Caco-2 (cell line): ENCODE measurements at regions not wholly inside any gene's neighbourhood (a gene's known extent, or its start where the extent isn't known, plus 50 kb on each side); places are given as distances from the start of the nearest gene placed in this dataset.
A peak's percentile ranks its signal among the peaks of the same experiment; 100 is the strongest.

Experiments used
- BruUV-seq: library from RNA; stranded (reverse); fragments of 400-500 nt; replicated peaks from 2 replicates; lab custom pipeline; 2021; lab: Mats Ljungman, UMichigan
- CTCF ChIA-PET: fragments of 300-600 bp; sonication (Branson Sonifier 250); formaldehyde crosslinking; loops from one replicate; lab custom pipeline; 2022; ENCODE audit warnings: antibody characterized with exemption; lab: Charles Lee
- POLR2A ChIA-PET: fragments of 300-600 bp; sonication (Branson Sonifier 250); formaldehyde crosslinking; loops from one replicate; lab custom pipeline; 2022; ENCODE audit warnings: antibody characterized with exemption; lab: Charles Lee
- DNase-seq, 2 experiments: peaks; one replicate each; pipeline versions ENCODE4 v3.0.0 to v3.0.0-alpha.2; 2020 to 2022
- H3K27me3 ChIP-seq: replicated peaks from 2 replicates; pipeline ENCODE4 v1.6.0; 2011; ENCODE audit warnings: low read length; ENCODE audit not compliant: control insufficient read depth, insufficient read depth
- H3K36me3 ChIP-seq: 2 replicates; pipeline ENCODE4 v1.5.1; 2011; ENCODE audit warnings: low read length; ENCODE audit not compliant: control insufficient read depth, insufficient read depth
- H3K4me1 ChIP-seq: fragments of 250-450 bp; sonication (Bioruptor Pico); 2 replicates; pipeline ENCODE4 v1.5.1; 2020; ENCODE audit warnings: mild to moderate bottlenecking
- H3K4me3 ChIP-seq: 2 replicates; pipeline ENCODE4 v1.5.1; 2011; ENCODE audit warnings: low read depth, mild to moderate bottlenecking, control low read depth, low read length
- H3K9me3 ChIP-seq: fragments of 250-450 bp; sonication (Bioruptor Pico); 2 replicates; pipeline ENCODE4 v1.5.1; 2020; ENCODE audit warnings: mild to moderate bottlenecking, moderate library complexity
- H3K27ac Mint-ChIP-seq: one replicate; pipeline ENCODE4 v1.8.0; 2022; ENCODE audit warnings: mixed read lengths; ENCODE audit not compliant: unreplicated experiment
- H3K27me3 Mint-ChIP-seq: one replicate; pipeline ENCODE4 v1.8.0; 2022; ENCODE audit warnings: mixed read lengths; ENCODE audit not compliant: insufficient read depth, unreplicated experiment
- H3K36me3 Mint-ChIP-seq: one replicate; pipeline ENCODE4 v1.8.0; 2022; ENCODE audit warnings: mild to moderate bottlenecking, mixed read lengths; ENCODE audit not compliant: insufficient read depth, unreplicated experiment
- H3K4me1 Mint-ChIP-seq: one replicate; pipeline ENCODE4 v1.8.0; 2022; ENCODE audit warnings: low read depth, mixed read lengths; ENCODE audit not compliant: unreplicated experiment
- H3K4me3 Mint-ChIP-seq: one replicate; pipeline ENCODE4 v1.8.0; 2022; ENCODE audit warnings: mild to moderate bottlenecking, moderate library complexity, mixed read lengths; ENCODE audit not compliant: unreplicated experiment
- H3K9me3 Mint-ChIP-seq: one replicate; pipeline ENCODE4 v1.8.0; 2022; ENCODE audit warnings: mixed read lengths; ENCODE audit not compliant: unreplicated experiment
- intact Hi-C: fragments of 100-400 bp; cut with micrococcal nuclease; formaldehyde crosslinking; loops from one replicate; pipeline ENCODE4 v1.10.0; 2022; ENCODE audit not compliant: unreplicated experiment
- TF ChIP-seq, protein P1 (sequence below), 2 experiments: fragments of 200-600 bp in 1 of 2; IDR thresholded peaks; 1 replicate in 1 of 2; 2 replicates in 1 of 2; pipeline versions ENCODE4 v1.5.1 to v1.8.0; 2011 to 2022; ENCODE audit warnings: antibody characterized with exemption in 1 of 2, control low read depth in 1 of 2, inconsistent platforms in 1 of 2, low read depth in 1 of 2, low read length in 1 of 2, mild to moderate bottlenecking in 1 of 2, moderate library complexity in 1 of 2; ENCODE audit not compliant: insufficient read depth in 1 of 2, severe bottlenecking in 1 of 2, unreplicated experiment in 1 of 2

- Mint-ChIP-seq H3K9me3 (no peaks in the 10 kb centered on the region), H3K4me3 (no peak overlapping the region), H3K4me1 (peaks cover 8% of the 10 kb centered on the region), H3K27ac (no peak overlapping the region), H3K36me3 (no peaks in the 10 kb centered on the region), H3K27me3 (no peaks in the 10 kb centered on the region)
- intact Hi-C loops = no loop called here
- Histone ChIP-seq H3K9me3 (no peaks in the 10 kb centered on the region), H3K36me3 (no peaks in the 10 kb centered on the region), H3K27me3 (no peaks in the 10 kb centered on the region), H3K4me1 (peaks cover 22% of the 10 kb centered on the region), H3K4me3 (no peak overlapping the region)
- no peak for DNase-seq
- POLR2A ChIA-PET = interaction anchor here (0.6 kb wide), 1 partner anchor 32 kb away, joined by 5 read pairs; no protein-coding TSS in a partner anchor
- TF ChIP-seq, protein P1, sequence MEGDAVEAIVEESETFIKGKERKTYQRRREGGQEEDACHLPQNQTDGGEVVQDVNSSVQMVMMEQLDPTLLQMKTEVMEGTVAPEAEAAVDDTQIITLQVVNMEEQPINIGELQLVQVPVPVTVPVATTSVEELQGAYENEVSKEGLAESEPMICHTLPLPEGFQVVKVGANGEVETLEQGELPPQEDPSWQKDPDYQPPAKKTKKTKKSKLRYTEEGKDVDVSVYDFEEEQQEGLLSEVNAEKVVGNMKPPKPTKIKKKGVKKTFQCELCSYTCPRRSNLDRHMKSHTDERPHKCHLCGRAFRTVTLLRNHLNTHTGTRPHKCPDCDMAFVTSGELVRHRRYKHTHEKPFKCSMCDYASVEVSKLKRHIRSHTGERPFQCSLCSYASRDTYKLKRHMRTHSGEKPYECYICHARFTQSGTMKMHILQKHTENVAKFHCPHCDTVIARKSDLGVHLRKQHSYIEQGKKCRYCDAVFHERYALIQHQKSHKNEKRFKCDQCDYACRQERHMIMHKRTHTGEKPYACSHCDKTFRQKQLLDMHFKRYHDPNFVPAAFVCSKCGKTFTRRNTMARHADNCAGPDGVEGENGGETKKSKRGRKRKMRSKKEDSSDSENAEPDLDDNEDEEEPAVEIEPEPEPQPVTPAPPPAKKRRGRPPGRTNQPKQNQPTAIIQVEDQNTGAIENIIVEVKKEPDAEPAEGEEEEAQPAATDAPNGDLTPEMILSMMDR (IDR thresholded peaks at IDR 0.05; ENCODE audit: insufficient read depth in 1 of 2, low read depth in 1 of 2, low read length in 1 of 2, severe bottlenecking in 1 of 2, unreplicated experiment in 1 of 2) = no peak
- CTCF ChIA-PET = no interaction called here
- no TSS peak for BruUV-seq
Measured at GRCh38 chr12:85422762-85423161, 142.7 kb downstream of the ALX1 start.

GRCh38 chr12:85423947-85424346, 143.9 kb downstream of the ALX1 start:
- peaks cover 22% of the 10 kb centered on the region for H3K4me1 ChIP-seq
- no peak for DNase-seq
- no peaks in the 10 kb centered on the region for H3K36me3 Mint-ChIP-seq
- no peak overlapping the region for H3K27ac Mint-ChIP-seq
- POLR2A ChIA-PET = no interaction called here
- no peaks in the 10 kb centered on the region for H3K27me3 ChIP-seq
- no peak overlapping the region for H3K4me3 ChIP-seq
- no peak overlapping the region for H3K4me3 Mint-ChIP-seq
- no peaks in the 10 kb centered on the region for H3K36me3 ChIP-seq
- no TSS peak for BruUV-seq
- H3K27me3 Mint-ChIP-seq = no peaks in the 10 kb centered on the region
- peaks cover 17% of the 10 kb centered on the region for H3K4me1 Mint-ChIP-seq
- no peaks in the 10 kb centered on the region for H3K9me3 Mint-ChIP-seq
- H3K9me3 ChIP-seq = no peaks in the 10 kb centered on the region
- TF ChIP-seq, protein P1 (IDR thresholded peaks at IDR 0.05; ENCODE audit: insufficient read depth in 1 of 2, low read depth in 1 of 2, low read length in 1 of 2, severe bottlenecking in 1 of 2, unreplicated experiment in 1 of 2) = no peak
- CTCF ChIA-PET = interaction anchor here (1.0 to 2.8 kb wide), 2 partner anchors 12 to 25 kb away, joined by 3 to 38 read pairs; no protein-coding TSS in a partner anchor
- intact Hi-C loops = no loop called here

GRCh38 chr12:85424581-85425348, 144.7 kb downstream of the ALX1 start:
- Mint-ChIP-seq H3K27me3 (no peaks in the 10 kb centered on the region), H3K4me1 (peaks cover 17% of the 10 kb centered on the region), H3K27ac (no peak overlapping the region), H3K4me3 (no peak overlapping the region), H3K36me3 (no peaks in the 10 kb centered on the region), H3K9me3 (no peaks in the 10 kb centered on the region)
- Histone ChIP-seq H3K9me3 (no peaks in the 10 kb centered on the region), H3K27me3 (no peaks in the 10 kb centered on the region), H3K4me1 (peaks cover 29% of the 10 kb centered on the region), H3K36me3 (no peaks in the 10 kb centered on the region), H3K4me3 (no peak overlapping the region)
- no TSS peak for BruUV-seq
- TF ChIP-seq, protein P1 (IDR thresholded peaks at IDR 0.05; ENCODE audit: insufficient read depth in 1 of 2, low read depth in 1 of 2, low read length in 1 of 2, severe bottlenecking in 1 of 2, unreplicated experiment in 1 of 2) = peak; percentile 59 to 72
- peak; percentile 46 to 52 for DNase-seq
- ChIA-PET CTCF (interaction anchor here (0.6 to 2.8 kb wide), 11 partner anchors 11 to 529 kb away, joined by 3 to 38 read pairs (median 4); no protein-coding TSS in a partner anchor), POLR2A (no interaction called here)
- intact Hi-C loops = loop anchor here (1.0 kb wide), 3 partner anchors 16 to 45 kb away; no protein-coding TSS in a partner anchor
